ENCODE measurements at regions not wholly inside any gene's neighbourhood (a gene's known extent, or its start where the extent isn't known, plus 50 kb on each side); places are given as distances from the start of the nearest gene placed in this dataset.
"Not testable (repeated sequence)": the region's sequence is repeated elsewhere in the genome, so short reads cannot be mapped to it uniquely, and the experiment has no call there.

DNA sequence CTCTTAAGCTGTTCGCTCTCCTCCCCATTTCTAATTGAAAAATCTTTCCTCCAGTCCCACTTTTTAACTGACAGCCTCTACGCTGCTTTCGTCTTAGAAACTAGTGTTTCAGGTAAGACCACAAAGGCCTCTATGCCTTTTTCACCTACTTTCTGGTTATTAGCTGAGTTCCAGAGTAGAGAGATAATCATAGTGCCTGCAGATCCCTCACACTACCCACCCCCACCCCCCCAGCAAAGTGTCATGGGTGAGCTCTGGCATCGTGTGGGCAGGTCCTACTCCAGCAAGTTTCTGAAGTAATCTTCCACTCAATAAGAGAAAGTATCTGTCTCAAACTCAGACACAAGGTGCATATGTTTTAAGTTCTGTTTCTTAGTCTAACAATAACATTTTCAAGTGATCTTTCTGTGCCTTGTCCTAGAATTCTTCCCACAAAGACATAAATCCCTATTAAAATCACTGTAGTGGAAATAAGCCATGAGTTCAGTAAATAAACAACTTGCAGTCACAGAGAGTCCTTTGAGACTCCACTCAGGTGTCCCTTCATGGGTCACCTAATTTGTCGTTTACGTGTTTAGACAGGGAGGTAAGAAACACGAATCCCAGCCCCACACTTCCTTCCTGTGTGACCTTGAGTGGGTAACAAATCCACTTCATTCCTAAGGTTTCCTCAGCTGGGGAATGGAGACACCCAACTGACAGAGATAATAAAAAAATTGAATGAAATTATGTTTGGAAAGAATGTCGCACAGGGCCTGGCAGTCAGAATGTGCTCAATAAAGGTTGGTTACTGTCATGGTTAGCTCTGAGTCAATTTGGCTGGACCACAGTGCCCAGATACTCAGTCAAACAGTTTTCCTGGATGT lies 228.9 kb upstream of the CAND1 start:
- no peak for DNase-seq (ENCODE audit: low read depth)

DNA sequence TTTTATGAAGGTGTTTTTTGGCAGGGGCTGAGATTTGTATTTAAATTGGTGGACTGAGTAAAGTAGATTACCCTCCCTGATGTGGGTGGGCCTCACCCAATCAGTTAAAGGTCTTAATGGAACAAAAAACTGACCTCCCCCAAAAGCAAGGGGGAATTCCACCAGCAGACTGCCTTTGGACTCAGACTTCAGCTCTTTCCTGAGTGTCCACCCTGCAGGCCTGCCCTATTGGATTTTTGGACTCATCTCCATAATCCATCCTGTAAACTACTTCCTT lies 228.4 kb upstream of the CAND1 start:
- no peak for DNase-seq (ENCODE audit: low read depth)

DNA sequence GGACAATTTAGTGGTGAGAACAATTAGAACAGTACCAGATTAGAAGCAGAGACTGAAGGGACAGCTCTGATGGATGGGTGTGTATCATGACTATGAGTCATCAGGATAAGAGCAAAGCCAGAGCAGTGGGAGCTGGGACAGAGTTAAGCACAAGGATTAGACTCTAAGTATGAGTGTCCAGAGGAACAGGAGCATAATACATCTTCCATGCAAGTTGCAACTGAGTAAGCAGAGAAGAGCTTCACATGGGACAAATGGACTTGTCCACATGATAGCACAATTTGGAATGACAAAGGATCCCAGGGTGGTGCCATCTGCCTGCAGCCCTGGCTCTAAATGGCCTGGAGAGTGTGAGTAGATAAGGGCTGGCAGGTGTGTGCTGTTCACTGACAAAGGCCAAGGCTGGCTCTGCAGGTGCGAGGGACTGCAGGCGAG lies 226.4 kb upstream of the CAND1 start:
- DNase-seq (ENCODE audit: low read depth) = no peak

DNA sequence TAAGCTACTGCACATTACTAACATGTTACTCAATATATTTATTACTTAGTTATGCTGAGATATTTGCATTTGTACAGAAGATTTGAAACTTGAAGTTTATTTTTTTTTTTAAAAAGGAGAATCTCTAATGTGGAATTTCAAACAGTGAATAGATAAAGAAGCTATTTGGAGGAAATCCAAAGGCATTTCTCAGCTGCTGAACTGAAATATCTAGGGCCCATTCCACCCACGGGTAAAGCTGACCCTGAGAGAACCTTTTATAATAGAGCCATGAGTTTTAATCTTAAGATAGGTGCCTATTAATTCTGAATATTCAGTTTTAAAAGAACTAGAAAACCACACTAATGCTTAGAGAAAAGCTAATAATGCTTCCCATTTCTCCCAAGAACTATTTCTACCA lies 225.4 kb upstream of the CAND1 start:
- DNase-seq (ENCODE audit: low read depth) = no peak

DNA sequence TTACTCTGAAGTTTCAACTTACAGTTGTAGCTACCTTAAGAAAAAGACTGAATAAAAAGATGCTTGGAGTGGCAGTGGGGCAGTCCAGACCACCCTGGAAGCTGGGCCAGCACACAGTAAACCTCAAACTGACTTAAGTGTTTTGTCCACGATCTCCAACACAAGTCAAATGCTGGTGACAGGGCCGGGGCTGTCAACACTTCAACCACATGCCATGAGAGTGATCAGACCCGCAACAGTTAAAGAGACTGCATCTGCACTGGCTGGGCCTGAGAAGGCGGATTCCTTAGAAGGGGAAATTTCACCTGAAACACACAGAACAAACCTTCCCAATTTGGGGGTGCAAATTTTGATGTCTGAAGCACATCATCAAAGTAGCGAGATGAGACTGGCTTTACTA lies 223.5 kb upstream of the CAND1 start:
- DNase-seq (ENCODE audit: low read depth) = no peak

DNA sequence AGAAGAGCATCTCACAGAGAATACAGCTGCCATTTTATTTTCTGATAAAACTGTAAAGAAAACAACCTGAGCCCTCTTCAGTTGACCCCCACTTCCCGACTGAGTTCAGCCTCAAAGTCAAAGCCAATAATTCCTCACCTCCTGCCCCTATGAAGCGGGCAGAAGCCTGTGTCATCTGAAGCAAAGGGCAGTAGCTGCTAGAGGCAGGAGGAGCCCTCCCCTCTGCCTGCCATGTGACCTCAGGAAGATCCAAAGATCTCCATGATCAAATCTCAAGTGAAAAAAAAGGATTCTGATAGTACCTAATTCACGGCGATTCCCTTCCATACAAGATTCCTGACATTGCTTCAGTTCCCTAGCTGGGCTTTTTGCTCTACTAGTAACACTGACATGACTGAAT lies 223.1 kb upstream of the CAND1 start:
- DNase-seq (ENCODE audit: low read depth) = no peak

DNA sequence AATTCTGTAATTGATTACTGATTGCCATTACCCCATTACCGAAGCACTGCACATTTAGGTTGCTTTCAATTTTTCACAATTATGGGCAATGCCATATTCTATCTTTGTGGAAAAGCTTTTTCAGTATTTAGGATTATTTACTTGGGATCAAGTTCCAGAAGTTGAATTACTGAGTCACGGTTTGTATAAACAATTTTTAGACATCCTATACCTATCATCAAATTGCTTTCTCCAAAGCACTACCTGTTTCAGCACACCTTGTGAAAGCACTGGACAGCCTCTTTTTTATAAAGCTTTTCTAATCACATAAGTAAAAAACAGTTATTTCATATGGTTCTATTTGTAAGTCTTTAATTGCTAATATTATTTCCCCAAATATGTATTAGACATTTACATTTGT lies 221.5 kb upstream of the CAND1 start:
- no peak for DNase-seq (ENCODE audit: low read depth)

DNA sequence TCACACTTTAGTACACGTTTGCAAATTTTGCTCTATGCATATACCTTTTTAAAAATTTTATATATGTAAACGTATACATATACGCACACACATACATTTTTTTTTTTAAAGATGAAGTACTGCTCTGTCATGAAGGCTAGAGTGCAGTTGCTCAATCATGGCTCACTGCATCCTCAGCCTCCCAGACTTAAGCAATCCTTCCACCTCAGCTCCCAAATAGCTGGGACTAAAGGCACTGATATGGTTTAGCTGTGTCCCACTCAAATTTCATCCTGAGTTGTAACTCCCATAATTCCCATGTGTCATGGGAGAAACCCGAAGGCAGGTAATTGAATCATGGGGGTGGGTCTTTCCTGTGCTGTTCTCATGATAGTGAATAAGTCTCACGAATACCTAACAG lies 220.8 kb upstream of the CAND1 start:
- DNase-seq (ENCODE audit: low read depth) = no peak

DNA sequence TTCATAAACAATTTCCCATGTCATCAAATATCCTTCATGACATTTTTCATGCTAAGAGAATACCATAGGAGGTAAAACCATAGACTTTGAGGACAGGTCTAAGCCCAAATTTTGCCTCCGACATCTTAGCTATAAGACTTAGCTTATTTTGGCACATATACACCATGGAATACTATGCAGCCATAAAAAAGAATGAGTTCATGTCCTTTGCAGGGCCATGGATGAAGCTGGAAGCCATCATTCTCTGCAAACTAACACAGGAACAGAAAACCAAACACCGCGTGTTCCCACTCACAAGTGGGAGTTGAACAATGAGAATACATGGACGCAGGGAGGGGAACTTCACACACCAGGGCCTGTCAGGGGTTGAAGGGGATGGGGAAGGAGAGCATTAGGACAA lies 220.0 kb upstream of the CAND1 start:
- not testable (repeated sequence) for DNase-seq (ENCODE audit: low read depth)

DNA sequence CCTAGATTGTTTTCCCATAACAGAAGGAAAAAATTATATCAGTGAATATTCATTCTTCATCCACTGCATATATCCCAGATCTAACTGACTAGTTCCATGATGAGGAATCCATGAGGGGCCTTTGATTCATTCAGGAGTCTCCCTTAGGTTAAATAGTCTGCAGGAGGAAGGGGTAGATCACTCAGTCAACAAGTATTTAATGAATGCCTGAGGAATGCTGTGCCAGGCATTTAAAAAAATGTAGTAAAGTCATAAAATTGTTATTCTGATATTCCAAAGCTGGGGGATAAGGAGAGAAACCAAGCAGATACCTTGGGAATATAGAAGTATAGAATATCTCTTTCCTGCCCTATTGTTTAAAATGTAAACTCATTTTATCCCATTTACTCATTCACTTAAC lies 216.2 kb upstream of the CAND1 start:
- no peak for DNase-seq (ENCODE audit: low read depth)

DNA sequence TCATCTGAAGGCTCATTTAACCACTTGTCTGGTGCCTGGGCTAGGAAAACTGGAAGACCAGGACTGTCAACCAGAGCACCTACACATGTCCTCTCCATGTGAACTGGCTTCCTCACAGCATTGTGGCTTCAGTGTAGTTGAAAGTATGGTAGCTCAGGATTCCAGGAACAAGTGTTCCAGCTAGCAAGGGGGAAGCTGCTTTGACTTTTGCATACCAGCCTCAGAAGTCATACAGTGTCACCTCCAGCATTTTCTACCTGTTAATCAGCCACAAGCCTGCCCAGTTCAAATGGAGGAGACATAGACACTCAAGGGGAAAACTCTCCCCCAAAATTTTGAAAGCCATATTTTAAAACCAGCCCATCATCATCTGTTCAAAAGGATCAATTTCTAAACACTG lies 212.8 kb upstream of the CAND1 start:
- no peak for DNase-seq (ENCODE audit: low read depth)

DNA sequence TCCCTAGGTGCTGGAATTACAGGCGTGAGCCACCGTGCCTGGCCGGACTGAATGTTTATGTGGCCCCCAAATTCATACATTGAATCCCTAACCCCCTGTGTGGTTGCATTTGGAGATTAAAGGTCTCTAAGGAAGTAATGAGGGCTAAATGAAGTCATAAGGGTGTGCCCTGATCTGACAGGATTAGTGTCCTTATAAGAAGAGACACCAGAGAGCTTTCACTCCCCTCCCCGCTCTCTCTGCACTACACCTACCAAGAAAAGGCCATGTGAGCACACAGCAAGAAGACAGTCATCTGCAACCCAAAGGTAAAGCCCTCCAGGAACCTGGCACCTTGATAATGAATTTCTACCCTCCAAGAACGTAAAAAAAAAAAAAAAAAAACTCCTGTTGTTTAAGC lies 212.1 kb upstream of the CAND1 start:
- DNase-seq (ENCODE audit: low read depth) = no peak

DNA sequence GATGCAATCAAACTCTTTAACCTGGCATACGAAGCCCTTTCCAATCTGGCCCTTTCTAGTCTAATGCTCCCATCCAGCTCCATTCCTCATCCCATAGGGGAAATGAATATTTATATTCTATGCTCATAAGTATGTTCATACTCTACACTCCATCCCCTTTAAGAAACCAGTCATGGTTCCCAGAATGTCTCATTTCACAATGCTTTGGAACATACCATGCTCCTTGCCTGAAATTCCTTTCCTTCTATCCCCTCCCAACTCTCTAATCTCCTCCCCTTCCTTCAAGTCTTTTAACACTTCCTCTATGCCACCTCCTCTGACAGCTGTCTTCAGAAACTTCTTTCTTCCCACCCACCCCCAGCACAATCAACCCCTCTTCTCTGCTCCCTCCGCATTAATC lies 207.0 kb upstream of the CAND1 start:
- no peak for DNase-seq (ENCODE audit: low read depth)

DNA sequence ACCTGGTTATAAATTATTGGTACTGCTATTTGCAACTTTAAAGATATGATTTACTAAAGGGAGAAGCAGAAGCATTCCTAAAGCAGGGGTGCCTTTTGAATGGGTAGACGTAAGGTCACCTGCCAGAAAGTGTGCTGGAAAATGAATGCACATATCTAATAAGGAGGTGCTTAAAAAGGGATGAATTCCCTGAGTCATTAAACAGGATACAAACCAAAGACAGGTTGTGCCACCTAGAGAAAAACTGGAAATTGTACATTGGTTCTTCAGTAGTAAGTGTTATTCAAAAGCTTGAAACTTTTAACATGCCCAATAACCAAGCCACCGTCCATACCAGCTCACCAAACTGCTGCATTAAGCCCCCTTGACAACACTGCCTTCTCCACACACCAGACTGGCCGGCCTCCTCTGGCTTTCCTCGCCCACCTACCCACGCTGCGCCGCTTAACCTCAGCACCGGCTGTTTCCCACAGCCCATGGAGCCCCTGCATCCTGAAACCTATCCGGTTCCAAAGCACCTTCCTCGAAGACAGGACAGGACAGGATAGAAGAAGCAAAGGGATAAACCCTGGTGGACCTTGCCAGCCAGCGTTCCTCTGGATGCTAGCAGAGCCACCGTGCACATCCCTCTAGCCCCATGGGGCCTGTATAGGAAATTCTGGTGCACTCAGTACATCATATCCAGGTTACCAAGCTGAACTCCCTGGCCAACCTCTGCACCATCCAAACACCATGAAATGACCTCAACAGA lies 201.5 kb upstream of the CAND1 start:
- DNase-seq (ENCODE audit: low read depth) = no peak

DNA sequence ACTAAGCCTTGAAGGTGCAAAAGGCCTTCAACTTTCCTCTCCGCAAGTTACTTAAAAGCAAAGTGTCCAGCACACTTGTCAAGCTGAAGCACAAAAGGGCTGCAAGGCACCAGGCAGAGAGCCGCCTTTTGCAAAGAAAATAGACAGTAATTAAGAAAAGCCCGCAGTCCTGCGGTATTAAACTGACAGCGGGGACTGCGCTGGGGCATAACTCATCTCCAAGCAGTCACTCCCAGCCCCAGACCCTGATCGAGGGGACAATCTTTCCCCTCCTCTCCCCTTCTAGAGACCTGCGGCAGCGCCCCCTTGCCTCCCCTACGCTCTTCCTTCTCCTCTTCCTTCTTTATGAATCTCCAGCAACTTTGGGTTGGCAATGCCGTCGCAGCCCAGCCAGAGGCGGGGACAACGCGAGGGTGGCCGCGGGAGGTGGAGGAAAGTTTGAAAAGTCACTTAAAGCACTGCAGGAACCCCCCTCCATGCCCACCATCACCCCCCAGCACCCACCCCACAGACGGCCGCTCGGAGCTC lies 200.9 kb upstream of the CAND1 start:
- no peak for DNase-seq (ENCODE audit: low read depth)

DNA sequence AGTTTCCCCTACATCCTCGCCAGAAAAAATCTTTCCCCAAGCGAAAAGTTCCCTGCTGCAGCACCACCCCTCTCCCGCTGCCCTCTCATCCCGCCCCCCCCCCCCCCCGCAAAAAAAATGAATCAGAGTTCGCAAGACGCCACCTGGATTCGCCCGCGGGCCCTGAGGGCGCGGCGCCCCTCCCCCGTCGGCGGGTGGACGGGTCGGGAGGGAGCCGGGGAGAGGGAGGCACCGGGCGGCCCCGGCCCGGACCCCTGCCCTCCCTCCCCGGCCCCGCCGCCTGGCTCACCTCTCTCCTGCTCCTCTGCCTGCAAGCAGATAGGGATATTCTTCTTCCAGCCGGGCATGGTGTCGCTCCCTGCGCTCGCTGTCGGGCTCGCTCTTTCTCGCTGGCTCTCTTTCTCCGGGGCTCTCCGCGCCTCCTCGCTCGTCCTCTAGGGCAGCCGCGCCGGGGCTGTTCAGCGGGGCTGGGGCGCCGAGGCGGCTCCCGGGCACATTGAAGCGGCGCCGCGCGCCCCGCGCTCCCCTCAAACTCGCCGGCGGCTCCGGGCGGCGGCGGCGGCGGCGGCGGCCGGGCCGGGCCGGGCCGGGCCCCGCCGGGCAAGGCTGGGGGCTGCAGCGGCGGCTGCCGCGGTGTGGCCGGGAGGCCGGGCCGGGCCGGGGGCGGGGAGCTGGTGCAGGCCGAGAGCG lies 200.3 kb upstream of the CAND1 start:
- DNase-seq (ENCODE audit: low read depth) = no peak

DNA sequence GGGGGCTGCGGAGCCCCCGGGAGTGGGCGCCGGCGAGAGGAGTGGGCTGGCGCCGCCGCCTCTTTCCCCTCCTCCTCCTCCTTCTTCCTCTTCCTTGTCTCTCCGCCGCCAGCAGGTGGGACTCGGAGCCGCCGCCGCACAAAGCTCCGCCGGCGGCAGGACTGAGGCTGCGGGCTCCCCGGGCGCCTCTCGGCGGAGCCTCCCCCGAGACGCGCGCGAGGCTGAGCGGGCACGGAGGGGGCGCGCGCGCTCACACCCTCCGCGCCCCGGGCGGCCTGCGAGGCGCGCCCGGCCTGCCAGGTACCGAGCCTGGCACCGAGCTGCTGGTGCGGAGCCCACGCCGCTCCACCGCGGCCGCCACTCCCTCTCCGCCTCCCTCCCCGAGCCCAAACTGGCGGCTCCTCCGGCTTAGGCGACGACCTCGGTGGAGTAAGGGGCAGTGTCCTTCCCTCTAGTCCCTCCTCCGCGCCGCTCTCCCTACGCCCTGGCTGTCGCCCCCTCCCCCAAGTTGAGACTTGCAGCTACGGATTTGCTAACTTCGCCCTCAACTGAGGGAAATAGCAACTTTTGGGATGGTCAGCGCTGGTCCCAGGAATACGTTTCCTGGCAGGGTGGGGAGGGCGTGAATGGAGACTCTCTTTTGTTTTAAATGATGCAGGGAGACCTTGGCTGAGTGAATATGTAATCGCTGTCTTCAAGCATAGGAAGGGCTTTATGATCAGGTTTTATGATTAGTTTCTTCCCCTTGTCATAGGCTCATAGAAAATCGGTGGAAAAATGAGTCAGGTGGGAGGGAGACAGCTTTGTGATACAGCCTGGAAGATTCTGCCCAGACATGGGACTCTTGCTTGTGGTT lies 199.5 kb upstream of the CAND1 start:
- DNase-seq (ENCODE audit: low read depth) = no peak

DNA sequence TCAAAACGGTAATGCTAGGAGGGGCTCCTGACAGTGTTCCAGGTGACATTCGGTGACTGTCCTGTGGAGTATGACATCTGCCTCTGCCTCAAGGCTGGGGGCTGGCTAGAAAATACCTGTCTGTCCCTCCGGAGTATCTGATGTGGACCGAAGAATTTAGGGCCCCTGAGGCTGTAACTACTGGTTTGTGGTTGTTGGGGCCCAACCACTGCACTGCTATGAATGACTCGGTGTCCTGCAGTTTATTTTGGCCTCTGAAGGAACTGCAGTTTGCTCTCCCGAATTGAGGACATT lies 198.9 kb upstream of the CAND1 start:
- no peak for DNase-seq (ENCODE audit: low read depth)

DNA sequence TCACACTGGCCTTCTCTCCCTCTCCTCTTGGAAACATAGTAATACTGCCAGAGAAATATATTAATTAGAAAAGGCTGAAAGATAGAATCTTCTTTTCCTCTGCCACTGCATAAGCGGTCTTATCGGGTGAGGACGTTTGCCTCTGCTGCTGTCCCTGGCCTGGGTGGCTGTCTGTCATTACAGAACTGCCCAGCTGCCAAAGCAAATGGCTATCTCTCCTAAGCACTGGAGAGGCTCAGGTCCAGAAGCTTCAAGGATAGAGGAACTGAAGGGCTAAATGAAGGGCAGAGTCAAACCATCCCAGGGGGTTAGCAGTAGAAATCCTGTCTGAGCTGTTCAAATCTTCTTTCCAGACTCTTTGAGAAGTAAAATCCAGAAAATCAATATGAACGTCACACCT lies 198.6 kb upstream of the CAND1 start:
- DNase-seq (ENCODE audit: low read depth) = no peak

DNA sequence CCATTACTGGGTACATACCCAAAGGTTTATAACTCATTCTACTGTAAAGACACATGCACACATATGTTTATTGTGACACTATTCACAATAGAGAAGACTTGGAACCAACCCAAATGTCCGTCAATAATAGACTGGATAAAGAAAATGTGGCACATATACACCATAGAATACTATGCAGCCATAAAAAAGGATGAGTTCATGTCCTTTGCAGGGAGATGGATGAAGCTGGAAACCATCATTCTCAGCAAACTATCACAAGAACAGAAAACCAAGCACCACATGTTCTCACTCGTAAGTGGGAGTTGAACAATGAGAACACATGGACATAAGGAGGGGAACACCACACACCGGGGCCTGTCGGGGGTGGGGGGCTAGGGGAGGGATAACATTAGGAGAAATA lies 196.9 kb upstream of the CAND1 start:
- DNase-seq (ENCODE audit: low read depth) = not testable (repeated sequence)

DNA sequence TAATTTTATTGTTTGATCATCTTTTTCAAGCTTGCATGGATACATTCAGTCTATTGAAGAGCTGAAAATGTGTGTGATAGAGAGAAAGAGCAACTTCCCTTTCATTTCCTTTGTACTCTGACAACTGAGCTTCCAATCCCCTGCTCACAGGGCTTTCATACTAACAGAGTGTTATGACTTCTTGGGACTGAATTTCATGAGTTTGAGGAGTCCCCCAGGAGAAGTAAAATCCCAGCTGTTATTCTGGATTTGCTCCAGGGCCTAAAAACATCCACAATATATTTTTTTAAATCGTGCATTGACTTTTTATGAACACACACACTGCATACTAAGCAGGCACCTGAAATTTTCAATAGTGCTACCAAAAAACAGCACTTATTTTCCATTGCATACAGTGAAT lies 195.8 kb upstream of the CAND1 start:
- DNase-seq (ENCODE audit: low read depth) = no peak

DNA sequence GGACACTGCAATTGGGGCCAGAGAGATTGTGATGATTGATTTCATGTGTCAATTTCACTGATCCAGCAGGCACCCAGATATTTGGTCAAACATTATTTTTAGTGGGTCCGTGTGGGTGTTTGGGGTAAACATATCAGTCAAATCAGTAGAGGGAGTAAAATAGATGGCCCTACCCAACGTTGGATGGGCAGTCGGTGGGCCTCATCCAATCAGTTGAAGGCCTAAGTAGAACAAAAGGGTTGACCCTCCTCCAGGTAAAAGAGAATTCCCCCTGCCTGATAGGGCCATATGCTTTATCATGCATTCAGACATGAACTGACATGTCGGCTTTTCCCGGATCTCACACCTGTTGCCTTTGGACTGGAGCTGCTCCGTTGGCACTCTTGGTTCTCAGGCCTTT lies 195.1 kb upstream of the CAND1 start:
- DNase-seq (ENCODE audit: low read depth) = no peak

All from GM04504 (cell line).